Posterior vena cava (tissue), 2 donors: ENCODE measurements at regions not wholly inside any gene's neighbourhood (a gene's known extent, or its start where the extent isn't known, plus 50 kb on each side); places are given as distances from the start of the nearest gene placed in this dataset.
"Not testable (repeated sequence)": the region's sequence is repeated elsewhere in the genome, so short reads cannot be mapped to it uniquely, and the experiment has no call there.

Source experiments
- DNase-seq: peaks from one replicate; pipeline ENCODE4 v3.0.0-alpha.2; 2020; ENCODE audit warnings: low spot score
- intact Hi-C, 2 donors: fragments of 100-400 bp; cut with DNase I; formaldehyde crosslinking; loops; one replicate each; pipeline versions ENCODE4 v1.14.1 to v1.14.2; 2022 to 2023
- donor health status: DM: yes; HTN: yes; CAD: no.
- donor health status: DM: yes; HTN: yes; CAD: no.

GRCh38 chr22:16347083-16347482, 245.5 kb downstream of the CCT8L2 start:
- DNase-seq, intact Hi-C loops: not testable (repeated sequence)

GRCh38 chr22:16315565-16315964, 277.0 kb downstream of the CCT8L2 start:
- intact Hi-C loops, DNase-seq: not testable (repeated sequence)
